GM12878 (cell line): ENCODE measurements at regions not wholly inside any gene's neighbourhood (a gene's known extent, or its start where the extent isn't known, plus 50 kb on each side); places are given as distances from the start of the nearest gene placed in this dataset.

Experiments used
- ATAC-seq: fragments of 200-7000 bp; cut with Tn5 transposase; 3 replicates; pipeline ENCODE4 v1.9.1; 2020; ENCODE audit warnings: mild to moderate bottlenecking, moderate library complexity
- BruUV-seq: library from RNA; stranded (reverse); fragments of 400-500 nt; replicated peaks from 2 replicates; lab custom pipeline; 2021; lab: Mats Ljungman, UMichigan
- CTCF ChIA-PET: fragments of 300-600 bp; sonication (Branson Sonifier 250); formaldehyde crosslinking; extraction: SDS; loops from one replicate; lab custom pipeline; 2021; ENCODE audit warnings: inconsistent platforms; lab: Yijun Ruan, JAX
- POLR2A ChIA-PET: fragments of 350-600 bp; formaldehyde crosslinking; extraction: SDS; loops from one replicate; lab custom pipeline; 2021; ENCODE audit warnings: inconsistent platforms; lab: Charles Lee
- RAD21 ChIA-PET: fragments of 300-600 bp; sonication (Branson Sonifier 250); formaldehyde crosslinking; loops from one replicate; lab custom pipeline; 2023; ENCODE audit warnings: antibody characterized with exemption; ENCODE audit not compliant: unreplicated experiment; lab: Charles Lee
- SMC1A ChIA-PET: fragments of 300-600 bp; sonication (Branson Sonifier 250); formaldehyde crosslinking; loops from one replicate; lab custom pipeline; 2023; ENCODE audit not compliant: unreplicated experiment, uncharacterized antibody; lab: Charles Lee
- DNase-seq: peaks from one replicate; pipeline ENCODE4 v3.0.0-alpha.2; 2011; ENCODE audit warnings: low read depth, low spot score
- FAIRE-seq: peaks from 3 replicates; lab custom pipeline; 2011; peaks lifted over from hg19 to GRCh38; lab: Jason Lieb, UNC
- H2AFZ ChIP-seq: 2 replicates; pipeline ENCODE4 v1.6.0; 2011; ENCODE audit warnings: low read depth, low read length, control low read depth; ENCODE audit not compliant: control insufficient read depth
- H3K27ac ChIP-seq: 2 replicates; pipeline ENCODE4 v1.5.1; 2011; ENCODE audit warnings: control low read depth; ENCODE audit not compliant: control insufficient read depth, insufficient read depth
- H3K27me3 ChIP-seq, 2 experiments: replicated peaks in 1 of 2; 2 replicates each; pipeline versions ENCODE4 v1.6.0 to v1.6.1; 2011; ENCODE audit warnings: low read length in 1 of 2; ENCODE audit not compliant: control insufficient read depth in 2 of 2, insufficient read depth in 2 of 2
- H3K36me3 ChIP-seq, 2 experiments: 2 replicates each; pipeline ENCODE4 v1.5.1; 2011; ENCODE audit warnings: low read length in 1 of 2; ENCODE audit not compliant: control insufficient read depth in 2 of 2, insufficient read depth in 2 of 2
- H3K4me1 ChIP-seq: 2 replicates; pipeline ENCODE4 v1.6.1; 2011; ENCODE audit warnings: mild to moderate bottlenecking, low read length, moderate library complexity, mixed read lengths; ENCODE audit not compliant: control insufficient read depth, insufficient read depth
- H3K4me2 ChIP-seq: 2 replicates; pipeline ENCODE4 v1.6.0; 2011; ENCODE audit warnings: control low read depth; ENCODE audit not compliant: control insufficient read depth, insufficient read depth
- H3K4me3 ChIP-seq: fragments of 200-600 bp; sonication (generic); 2 replicates; pipeline ENCODE4 v1.5.1; 2016
- H3K79me2 ChIP-seq: 2 replicates; pipeline ENCODE4 v1.6.0; 2011; ENCODE audit warnings: low read length; ENCODE audit not compliant: control insufficient read depth, insufficient read depth
- H3K9ac ChIP-seq: 2 replicates; pipeline ENCODE4 v1.8.0; 2011; ENCODE audit warnings: low read length, control low read depth, mixed read lengths; ENCODE audit not compliant: control insufficient read depth, insufficient read depth
- H3K9me3 ChIP-seq: replicated peaks from 3 replicates; pipeline ENCODE4 v1.5.1; 2011; ENCODE audit warnings: mild to moderate bottlenecking, low read length; ENCODE audit not compliant: control insufficient read depth, insufficient read depth
- H4K20me1 ChIP-seq: 2 replicates; pipeline ENCODE4 v1.6.0; 2011; ENCODE audit not compliant: control insufficient read depth, insufficient read depth
- BCL11A ChIP-seq: IDR thresholded peaks from 2 replicates; pipeline ENCODE4 v1.6.1; 2011; ENCODE audit warnings: low read depth, low read length
- BHLHE40 ChIP-seq, 2 experiments: fragments of 450-650 bp in 1 of 2; IDR thresholded peaks; 2 replicates each; pipeline ENCODE4 v1.6.1; 2011 to 2017; ENCODE audit warnings: low read depth in 2 of 2, borderline replicate concordance in 1 of 2, improper control_type of control experiment in 1 of 2, low read length in 1 of 2, mild to moderate bottlenecking in 1 of 2
- CHD4 ChIP-seq: fragments of 200-600 bp; sonication (generic); IDR thresholded peaks from 2 replicates; pipeline ENCODE4 v1.6.1; 2016; ENCODE audit warnings: mild to moderate bottlenecking
- EGR1 ChIP-seq, 2 experiments: IDR thresholded peaks; 1 replicate in 1 of 2; 2 replicates in 1 of 2; pipeline ENCODE4 v1.6.1; 2011 to 2012; ENCODE audit warnings: low read depth in 2 of 2, low read length in 2 of 2, borderline replicate concordance in 1 of 2, mild to moderate bottlenecking in 1 of 2, moderate library complexity in 1 of 2
- EZH2 ChIP-seq: IDR thresholded peaks from 2 replicates; pipeline ENCODE4 v1.6.1; 2012; ENCODE audit warnings: low read depth, mild to moderate bottlenecking, control low read depth, inconsistent platforms, low read length, borderline replicate concordance; ENCODE audit not compliant: control insufficient read depth
- HDAC2 ChIP-seq: fragments of 200-600 bp; sonication (generic); IDR thresholded peaks from 2 replicates; pipeline ENCODE4 v1.6.1; 2017
- KLF5 ChIP-seq: fragments of 450-650 bp; IDR thresholded peaks from 2 replicates; pipeline ENCODE4 v1.6.1; 2014; ENCODE audit warnings: mild to moderate bottlenecking; ENCODE audit not compliant: partially characterized antibody
- MTA2 ChIP-seq: fragments of 450-650 bp; IDR thresholded peaks from 2 replicates; pipeline ENCODE4 v1.6.1; 2016; ENCODE audit warnings: low read depth, mild to moderate bottlenecking, moderate library complexity
- MXI1 ChIP-seq: fragments of 150-350 bp; IDR thresholded peaks from 2 replicates; pipeline ENCODE4 v1.6.1; 2011; ENCODE audit warnings: low read depth, mild to moderate bottlenecking, inconsistent platforms, low read length, improper control_type of control experiment
- NFYA ChIP-seq: IDR thresholded peaks from 2 replicates; pipeline ENCODE4 v1.6.1; 2011; ENCODE audit warnings: low read depth, mild to moderate bottlenecking, low read length, improper control_type of control experiment, borderline replicate concordance
- NFYB ChIP-seq: IDR thresholded peaks from 2 replicates; pipeline ENCODE4 v1.6.1; 2011; ENCODE audit warnings: low read depth, mild to moderate bottlenecking, low read length, improper control_type of control experiment, moderate library complexity; ENCODE audit not compliant: insufficient read depth
- POLR2AphosphoS2 ChIP-seq: IDR thresholded peaks from 2 replicates; pipeline ENCODE4 v1.6.1; 2011; ENCODE audit warnings: low read depth, mild to moderate bottlenecking, low read length, improper control_type of control experiment, moderate library complexity
- RAD51 ChIP-seq: fragments of 450-650 bp; IDR thresholded peaks from 2 replicates; pipeline ENCODE4 v1.6.1; 2016; ENCODE audit warnings: moderate library complexity, mild to moderate bottlenecking, inconsistent platforms
- RBBP5 ChIP-seq: fragments of 200-600 bp; sonication (generic); conservative IDR thresholded peaks from 2 replicates; pipeline ENCODE4 v1.6.1; 2016
- SREBF2 ChIP-seq: IDR thresholded peaks from 2 replicates; pipeline ENCODE4 v1.6.1; 2012; ENCODE audit warnings: mild to moderate bottlenecking, low read length
- SRF ChIP-seq, 2 experiments: IDR thresholded peaks; 2 replicates each; pipeline ENCODE4 v1.6.1; 2011; ENCODE audit warnings: low read depth in 2 of 2, low read length in 2 of 2, mild to moderate bottlenecking in 1 of 2, moderate library complexity in 1 of 2
- TBL1XR1 ChIP-seq: IDR thresholded peaks from 2 replicates; pipeline ENCODE4 v1.6.1; 2012; ENCODE audit warnings: low read depth, low read length, improper control_type of control experiment
- ZNF622 ChIP-seq: fragments of 450-650 bp; IDR thresholded peaks from 2 replicates; pipeline ENCODE4 v1.6.1; 2017; ENCODE audit warnings: mild to moderate bottlenecking, inconsistent platforms
- WGBS: methylation state at CpG from one replicate; pipeline ENCODE4 v1.1.6; 2016; ENCODE audit warnings: low lambda C conversion rate; ENCODE audit not compliant: insufficient replicate concordance, insufficient coverage; ENCODE audit errors: missing lambda C conversion rate; 5-methylcytosine and 5-hydroxymethylcytosine counted together
- in situ Hi-C: fragments of 300-500 bp; cut with MboI; formaldehyde crosslinking; loops from 9 replicates; pipeline ENCODE4 v1.14.3; 2018; ENCODE audit warnings: mixed read lengths
- intact Hi-C: fragments of 100-400 bp; cut with micrococcal nuclease; formaldehyde crosslinking; loops from one replicate; pipeline ENCODE4 v1.14.2; 2022; ENCODE audit not compliant: unreplicated experiment
- TF ChIP-seq, protein P1 (sequence below): fragments of 450-650 bp; IDR thresholded peaks from 2 replicates; pipeline ENCODE4 v1.6.1; 2018; ENCODE audit warnings: mild to moderate bottlenecking, low read depth, moderate library complexity; ENCODE audit not compliant: partially characterized antibody

DNA sequence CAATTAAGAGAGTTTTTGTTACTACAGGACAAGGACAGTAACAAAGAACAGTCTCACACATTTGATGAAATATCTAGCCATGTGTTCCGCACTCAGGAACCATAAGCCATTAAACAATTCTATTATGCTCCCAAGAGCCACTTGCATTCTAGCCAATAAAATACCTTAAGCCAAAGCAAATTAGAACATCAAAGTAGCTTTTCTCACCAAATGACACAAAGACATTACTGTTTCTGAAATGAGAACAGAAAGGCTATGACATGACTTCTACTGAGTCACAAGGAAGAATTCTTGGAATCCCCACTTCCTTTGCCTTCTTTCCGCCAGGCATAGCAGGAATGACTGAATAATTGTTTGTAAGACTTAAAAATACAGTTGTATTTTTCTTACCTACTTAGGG lies 445.8 kb downstream of the ATP23 start:
- Histone ChIP-seq H3K4me1 (no peaks in the 10 kb centered on the region), H3K36me3 (no peaks in the 10 kb centered on the region), H3K9ac (no peak overlapping the region), H3K79me2 (no peaks in the 10 kb centered on the region), H3K9me3 (no peaks in the 10 kb centered on the region), H4K20me1 (no peaks in the 10 kb centered on the region), H3K27ac (no peak overlapping the region), H3K4me2 (no peak overlapping the region), H2AFZ (no peak overlapping the region), H3K27me3 (no peaks in the 10 kb centered on the region)
- POLR2A ChIA-PET, result no interaction called here
- RAD21 ChIA-PET, result no interaction called here
- in situ Hi-C loops (no loop called here), intact Hi-C loops (no loop called here)
- 58% methylated on average over 2 of the region's 2 CpGs for WGBS
- CTCF ChIA-PET, result interaction anchor here (1.0 kb wide), 1 partner anchor 9 kb away, joined by 3 read pairs; no protein-coding TSS in a partner anchor
- no TSS peak for BruUV-seq
- no peak for FAIRE-seq
- SMC1A ChIA-PET, result no interaction called here
- DNase-seq, result no peak
- no peak for ATAC-seq
- TF ChIP-seq BCL11A (no peak), MXI1 (no peak), EZH2 (no peak)
- TF ChIP-seq, all 136 proteins: peak for 0
- H3K4me3 ChIP-seq, result no peak overlapping the region

DNA sequence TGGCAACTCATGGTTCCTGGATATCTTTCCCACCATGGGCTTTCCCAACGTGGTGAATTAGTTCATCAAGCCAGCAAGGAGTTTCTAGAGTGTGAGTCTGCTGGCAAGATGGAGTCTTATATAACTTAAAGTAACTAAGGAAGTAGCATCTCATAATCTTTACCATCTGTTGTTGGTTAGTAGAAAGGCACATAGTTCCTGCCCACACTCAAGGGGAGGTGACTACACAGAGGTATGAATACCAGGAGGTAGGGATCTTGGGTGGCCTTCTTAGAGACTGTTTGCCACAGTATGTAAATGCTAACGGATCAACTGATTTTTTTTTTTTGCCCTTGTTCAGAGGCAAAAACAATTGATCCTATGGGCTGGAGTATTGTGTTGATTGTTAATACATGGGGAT lies 446.9 kb downstream of the ATP23 start:
- no peaks in the 10 kb centered on the region for H4K20me1 ChIP-seq
- SMC1A ChIA-PET, result no interaction called here
- BruUV-seq, result no TSS peak
- ATAC-seq (no peak), FAIRE-seq (no peak), DNase-seq (no peak)
- no peak overlapping the region for H3K27ac ChIP-seq
- CTCF ChIA-PET, result no interaction called here
- intact Hi-C loops (no loop called here), in situ Hi-C loops (no loop called here)
- no peak overlapping the region for H3K4me2 ChIP-seq
- H3K4me3 ChIP-seq, result no peak overlapping the region
- H3K36me3 ChIP-seq, result no peaks in the 10 kb centered on the region
- no peaks in the 10 kb centered on the region for H3K4me1 ChIP-seq
- H3K9me3 ChIP-seq, result no peaks in the 10 kb centered on the region
- RAD21 ChIA-PET, result no interaction called here
- 22% methylated on average over 2 of the region's 2 CpGs for WGBS
- no peak overlapping the region for H2AFZ ChIP-seq
- POLR2A ChIA-PET, result no interaction called here
- no peaks in the 10 kb centered on the region for H3K27me3 ChIP-seq
- H3K9ac ChIP-seq, result no peak overlapping the region
- H3K79me2 ChIP-seq, result no peaks in the 10 kb centered on the region
- TF ChIP-seq SREBF2 (no peak), NFYB (no peak), TBL1XR1 (no peak), BHLHE40 (IDR thresholded peaks at IDR 0.05; ENCODE audit: borderline replicate concordance in 1 of 2, low read depth in 2 of 2, low read length in 1 of 2) (no peak), RAD51 (no peak), NFYA (no peak), SRF (IDR thresholded peaks at IDR 0.05; ENCODE audit: low read depth in 2 of 2, low read length in 2 of 2) (no peak), MTA2 (no peak), CHD4 (no peak), RBBP5 (no peak), HDAC2 (no peak), POLR2AphosphoS2 (no peak), ZNF622 (no peak), KLF5 (no peak), EGR1 (IDR thresholded peaks at IDR 0.05; ENCODE audit: borderline replicate concordance in 1 of 2, low read depth in 2 of 2, low read length in 2 of 2) (no peak)
- TF ChIP-seq, protein P1, sequence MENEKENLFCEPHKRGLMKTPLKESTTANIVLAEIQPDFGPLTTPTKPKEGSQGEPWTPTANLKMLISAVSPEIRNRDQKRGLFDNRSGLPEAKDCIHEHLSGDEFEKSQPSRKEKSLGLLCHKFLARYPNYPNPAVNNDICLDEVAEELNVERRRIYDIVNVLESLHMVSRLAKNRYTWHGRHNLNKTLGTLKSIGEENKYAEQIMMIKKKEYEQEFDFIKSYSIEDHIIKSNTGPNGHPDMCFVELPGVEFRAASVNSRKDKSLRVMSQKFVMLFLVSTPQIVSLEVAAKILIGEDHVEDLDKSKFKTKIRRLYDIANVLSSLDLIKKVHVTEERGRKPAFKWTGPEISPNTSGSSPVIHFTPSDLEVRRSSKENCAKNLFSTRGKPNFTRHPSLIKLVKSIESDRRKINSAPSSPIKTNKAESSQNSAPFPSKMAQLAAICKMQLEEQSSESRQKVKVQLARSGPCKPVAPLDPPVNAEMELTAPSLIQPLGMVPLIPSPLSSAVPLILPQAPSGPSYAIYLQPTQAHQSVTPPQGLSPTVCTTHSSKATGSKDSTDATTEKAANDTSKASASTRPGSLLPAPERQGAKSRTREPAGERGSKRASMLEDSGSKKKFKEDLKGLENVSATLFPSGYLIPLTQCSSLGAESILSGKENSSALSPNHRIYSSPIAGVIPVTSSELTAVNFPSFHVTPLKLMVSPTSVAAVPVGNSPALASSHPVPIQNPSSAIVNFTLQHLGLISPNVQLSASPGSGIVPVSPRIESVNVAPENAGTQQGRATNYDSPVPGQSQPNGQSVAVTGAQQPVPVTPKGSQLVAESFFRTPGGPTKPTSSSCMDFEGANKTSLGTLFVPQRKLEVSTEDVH, result no peak
